T-helper 2 cell treated with Interferon-gamma antibody and Interleukin-4, amounts not matched to agents 100 ng/mL and 5 ng/mL, for 36 hours (primary cell): ENCODE measurements at regions not wholly inside any gene's neighbourhood (a gene's known extent, or its start where the extent isn't known, plus 50 kb on each side); places are given as distances from the start of the nearest gene placed in this dataset.
"Not testable (repeated sequence)": the region's sequence is repeated elsewhere in the genome, so short reads cannot be mapped to it uniquely, and the experiment has no call there.

Source experiments
- intact Hi-C: fragments of 100-400 bp; cut with micrococcal nuclease; formaldehyde crosslinking; loops from one replicate; pipeline ENCODE4 v1.15.1; 2023

DNA sequence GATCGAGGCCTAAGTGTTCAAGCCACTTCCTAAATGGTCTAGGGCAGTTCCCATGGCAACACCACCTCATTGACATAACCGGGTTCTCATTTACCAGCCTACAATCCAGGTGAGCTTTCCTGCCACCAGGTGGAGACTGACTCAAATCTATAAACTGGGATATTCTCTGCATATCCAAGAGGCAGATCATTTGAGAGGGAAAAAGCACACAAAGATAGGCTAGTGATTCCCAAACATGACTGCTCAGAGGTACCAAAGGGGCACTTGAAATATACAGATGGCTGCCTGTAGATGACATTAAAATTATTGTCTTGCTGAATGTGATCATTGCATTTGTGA, 141.3 kb upstream of the PROK2 start:
- intact Hi-C loops, result no loop called here

DNA sequence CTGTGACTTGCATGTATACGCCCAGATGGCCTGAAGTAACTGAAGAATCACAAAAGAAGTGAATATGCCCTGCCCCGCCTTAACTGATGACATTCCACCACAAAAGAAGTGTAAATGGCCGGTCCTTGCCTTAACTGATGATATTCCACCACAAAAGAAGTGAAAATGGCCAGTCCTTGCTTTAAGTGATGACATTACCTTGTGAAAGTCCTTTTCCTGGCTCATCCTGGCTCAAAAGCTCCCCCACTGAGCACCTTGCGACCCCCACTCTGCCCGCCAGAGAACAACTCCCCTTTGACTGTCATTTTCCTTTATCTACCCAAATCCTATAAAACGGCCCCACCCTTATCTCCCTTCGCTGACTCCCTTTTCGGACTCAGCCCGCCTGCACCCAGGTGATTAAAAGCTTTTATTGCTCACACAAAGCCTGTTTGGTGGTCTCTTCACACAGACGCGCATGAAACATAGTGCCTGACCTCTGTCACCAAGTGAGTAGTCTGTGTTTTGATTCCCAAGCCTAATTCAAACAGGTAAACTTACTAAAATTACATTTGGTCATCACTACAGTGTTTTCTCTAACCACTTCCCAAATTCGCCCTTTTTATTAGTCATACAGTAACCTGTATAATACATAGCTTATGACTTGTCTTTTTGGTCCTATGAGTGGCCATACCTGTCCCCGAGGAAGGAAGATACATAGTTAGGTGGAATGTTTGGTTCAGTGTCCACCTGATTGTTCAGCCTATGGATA, 140.7 kb upstream of the PROK2 start:
- intact Hi-C loops, result not testable (repeated sequence)

DNA sequence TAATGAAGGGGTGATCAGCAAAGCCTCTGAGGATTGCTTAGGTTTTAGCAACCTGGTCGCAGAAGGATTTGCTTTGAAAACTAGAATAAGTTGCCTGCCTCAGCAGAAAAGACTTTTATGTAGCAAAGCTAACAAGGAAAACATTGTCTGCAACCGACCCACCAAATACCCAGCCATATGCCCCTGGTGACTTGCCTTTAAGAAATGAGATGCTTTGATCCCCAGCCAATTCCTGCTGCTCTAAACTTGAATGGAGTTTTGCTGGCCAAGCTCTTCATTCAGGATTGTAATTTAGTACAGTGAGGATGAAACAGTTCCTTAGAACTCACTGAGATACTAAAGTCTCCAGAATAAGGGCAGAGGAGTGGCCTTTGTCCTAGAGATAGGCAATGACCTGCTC, 139.8 kb upstream of the PROK2 start:
- intact Hi-C loops, result no loop called here

DNA sequence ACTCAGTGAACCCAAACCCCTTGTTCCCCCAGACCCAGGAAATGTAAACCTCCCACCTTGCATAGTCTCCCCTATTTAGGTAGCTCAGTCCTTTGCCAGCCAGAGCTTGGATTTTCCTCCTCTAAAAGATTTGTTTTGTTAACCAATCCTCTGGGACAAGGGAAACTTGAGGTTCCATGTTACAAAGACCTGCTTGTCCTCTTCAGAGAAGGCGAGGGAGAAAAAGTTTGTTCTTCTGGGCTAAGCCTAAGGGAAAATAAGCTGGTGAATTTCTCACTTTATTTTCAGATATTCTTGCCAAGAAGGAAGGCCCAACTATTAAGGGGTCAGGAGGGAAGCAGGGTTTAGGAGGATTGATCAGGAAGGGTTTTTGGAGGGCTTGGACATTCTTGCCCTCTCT, 136.1 kb upstream of the PROK2 start:
- intact Hi-C loops, result no loop called here

DNA sequence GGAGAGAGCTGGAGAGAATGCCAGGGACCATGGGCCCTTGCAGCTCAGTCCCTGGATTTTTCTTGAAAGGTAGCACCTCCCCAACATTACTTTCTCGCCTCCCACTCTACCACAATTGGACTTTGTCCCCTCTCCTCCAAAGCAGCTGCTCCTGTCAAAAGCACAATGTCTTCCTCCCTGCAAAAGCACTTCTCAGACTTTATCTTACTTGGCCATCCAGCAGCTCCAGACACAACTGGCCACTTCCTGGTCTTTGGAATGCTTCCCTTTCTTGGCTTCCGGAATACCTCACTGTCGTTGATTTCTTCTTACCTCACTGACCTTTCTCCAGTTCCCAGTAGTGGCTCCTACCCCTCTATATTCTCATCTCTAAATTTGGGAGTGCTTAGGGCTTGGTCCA, 134.6 kb upstream of the PROK2 start:
- intact Hi-C loops, result no loop called here

DNA sequence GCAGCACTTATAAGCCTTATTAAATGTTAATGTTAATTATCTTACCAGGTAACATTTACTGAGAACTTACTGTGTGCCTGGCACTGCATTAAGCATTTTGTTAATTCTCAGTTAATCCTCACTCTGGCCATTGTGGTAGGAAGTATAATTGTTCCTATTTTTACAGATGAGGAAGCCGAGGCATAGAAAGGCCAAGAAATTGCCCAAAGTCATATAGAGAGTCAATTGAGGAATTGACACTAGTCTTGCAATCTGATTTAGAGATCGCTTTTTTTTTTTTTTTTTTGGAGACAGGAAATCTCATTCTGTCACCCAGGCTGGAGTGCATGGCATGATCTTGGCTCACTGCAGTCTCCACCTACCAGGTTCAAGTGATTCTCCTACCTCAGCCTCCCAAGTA, 132.6 kb upstream of the PROK2 start:
- intact Hi-C loops, result no loop called here

DNA sequence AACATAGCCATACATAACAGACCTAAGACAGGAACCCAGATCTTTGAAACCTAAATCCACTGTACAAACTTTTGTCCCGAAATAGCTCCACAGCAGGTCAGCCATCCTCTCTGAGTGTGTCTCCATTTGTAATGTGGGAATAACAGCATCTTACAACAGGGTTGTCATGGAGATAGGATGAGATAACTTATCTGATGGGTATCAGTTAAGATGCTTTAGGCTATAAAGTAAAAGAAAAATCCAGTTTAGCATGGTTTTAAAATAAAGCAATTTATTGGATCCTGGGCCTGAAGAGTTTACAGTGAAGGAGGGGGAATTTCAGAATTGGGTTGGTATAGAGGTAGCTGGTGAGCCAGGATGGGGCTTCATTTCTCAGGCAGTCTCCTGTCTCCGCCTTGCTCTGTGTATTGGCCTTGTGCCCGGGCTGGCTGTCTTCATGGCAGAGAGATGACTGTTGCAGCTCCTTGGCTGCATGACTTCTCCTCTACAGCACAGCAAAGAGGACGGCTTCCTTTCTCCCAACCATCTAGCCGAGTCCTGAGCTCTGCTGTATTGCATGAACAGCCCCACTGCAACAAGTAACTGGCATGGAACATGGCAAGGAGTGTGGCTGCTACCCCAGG, 131.9 kb upstream of the PROK2 start:
- intact Hi-C loops, result no loop called here

DNA sequence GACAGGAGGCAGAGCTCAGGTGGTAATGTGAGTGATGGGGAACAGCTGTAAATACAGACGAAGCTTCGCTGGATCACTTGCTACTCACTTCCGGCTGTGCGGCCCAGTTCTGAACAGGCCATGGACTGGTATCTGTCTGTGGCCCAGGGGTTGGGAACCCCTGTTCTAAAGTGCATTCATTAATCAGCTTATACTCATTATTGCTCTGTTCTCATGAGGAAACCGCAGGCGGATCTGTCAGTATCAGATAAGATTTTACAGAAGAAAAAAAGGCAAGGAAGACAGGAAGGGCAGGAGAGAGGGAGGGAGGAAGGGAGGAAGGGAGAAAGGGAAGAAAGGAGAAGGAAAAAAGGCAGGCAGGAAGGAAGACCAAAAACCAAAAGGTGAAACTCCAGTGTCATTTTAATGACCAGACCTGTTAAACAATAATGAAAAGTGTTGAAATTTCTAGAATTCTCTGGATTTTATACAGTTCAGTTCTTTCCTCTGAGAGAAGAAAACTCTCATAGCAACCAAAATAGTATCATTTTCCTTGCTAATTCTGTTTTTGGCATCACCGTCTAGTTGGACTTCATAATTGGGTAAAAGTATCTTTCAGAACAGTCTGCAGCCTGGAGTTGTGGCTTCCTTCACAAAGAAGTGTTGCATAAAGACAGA, 128.0 kb upstream of the PROK2 start:
- intact Hi-C loops, result no loop called here

DNA sequence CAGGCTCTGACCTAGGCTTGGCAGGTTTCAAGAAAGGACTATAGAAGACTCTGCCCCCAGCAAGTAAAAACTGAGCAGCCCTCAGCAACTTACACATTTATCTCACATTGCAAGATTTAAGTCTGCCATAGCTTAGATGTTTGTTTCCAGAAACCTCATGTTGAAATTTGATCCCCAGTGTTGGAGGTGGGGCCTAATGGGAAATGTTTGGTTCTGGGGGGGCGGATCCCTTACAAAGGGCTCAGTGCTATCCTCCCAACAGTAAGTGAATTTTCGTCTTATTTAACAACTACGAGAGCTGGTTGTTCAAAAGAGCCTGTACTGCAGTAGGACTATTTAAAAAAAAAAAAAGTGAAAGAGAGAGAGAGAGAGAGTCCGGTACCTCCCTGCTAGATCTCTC, 125.2 kb upstream of the PROK2 start:
- intact Hi-C loops, result no loop called here

DNA sequence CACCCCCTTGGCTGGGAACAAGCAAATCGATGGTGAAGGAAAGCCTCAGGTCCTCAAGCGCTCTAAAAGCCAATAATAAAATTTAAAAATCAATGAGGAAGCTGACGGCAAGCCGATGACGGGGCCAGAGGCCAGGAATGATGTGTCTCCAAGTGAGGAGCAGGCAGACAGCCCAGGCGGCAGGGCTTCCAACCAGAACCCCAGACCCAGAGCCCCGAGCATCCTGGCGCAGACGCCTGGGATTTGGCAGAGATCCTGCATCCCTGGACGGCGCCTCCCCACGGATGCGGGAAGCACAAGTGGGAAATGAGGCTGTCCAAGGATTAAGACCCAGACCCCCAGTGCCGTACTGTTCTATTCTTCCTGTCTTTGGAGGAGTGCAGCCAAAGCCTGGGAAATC, 123.0 kb upstream of the PROK2 start:
- intact Hi-C loops, result no loop called here

DNA sequence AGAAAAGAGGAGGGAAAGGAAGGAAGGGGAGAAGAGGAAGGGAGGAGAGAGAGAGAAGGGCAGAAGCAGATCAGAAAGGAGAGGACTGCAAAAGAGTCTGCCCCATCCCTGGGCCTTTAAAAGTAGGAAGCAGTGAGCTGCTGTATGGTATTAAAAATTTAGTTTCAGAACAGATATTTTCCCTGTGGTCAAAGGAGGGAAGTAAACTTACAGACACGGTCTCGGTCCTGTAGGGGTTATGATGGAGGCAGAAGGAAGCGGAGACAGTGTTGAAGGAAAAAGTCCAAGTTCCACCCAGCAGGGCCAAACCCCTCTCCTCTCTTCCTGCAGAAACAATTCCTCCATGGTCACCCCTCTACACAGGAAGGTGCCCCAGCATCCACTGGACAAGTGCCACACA, 122.0 kb upstream of the PROK2 start:
- intact Hi-C loops, result no loop called here

DNA sequence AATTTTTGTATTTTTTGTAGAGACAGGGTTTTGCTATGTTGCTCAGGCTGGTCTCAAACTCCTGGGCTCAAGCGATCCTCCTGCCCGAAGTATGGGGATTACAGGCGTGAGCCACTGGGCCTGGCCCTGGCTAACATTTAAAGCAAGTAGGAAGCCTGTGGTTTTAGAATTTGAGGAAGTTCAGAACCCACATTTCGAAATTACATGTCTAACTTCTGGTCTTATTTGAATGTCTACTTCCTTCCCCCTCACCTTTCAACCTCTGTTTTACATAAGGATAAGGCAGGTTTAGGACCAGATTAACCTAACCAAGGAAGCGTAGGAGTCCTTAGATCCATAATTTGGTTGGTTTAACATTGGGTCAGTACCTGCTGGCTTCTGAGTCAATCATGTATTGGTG, 120.5 kb upstream of the PROK2 start:
- intact Hi-C loops, result no loop called here

DNA sequence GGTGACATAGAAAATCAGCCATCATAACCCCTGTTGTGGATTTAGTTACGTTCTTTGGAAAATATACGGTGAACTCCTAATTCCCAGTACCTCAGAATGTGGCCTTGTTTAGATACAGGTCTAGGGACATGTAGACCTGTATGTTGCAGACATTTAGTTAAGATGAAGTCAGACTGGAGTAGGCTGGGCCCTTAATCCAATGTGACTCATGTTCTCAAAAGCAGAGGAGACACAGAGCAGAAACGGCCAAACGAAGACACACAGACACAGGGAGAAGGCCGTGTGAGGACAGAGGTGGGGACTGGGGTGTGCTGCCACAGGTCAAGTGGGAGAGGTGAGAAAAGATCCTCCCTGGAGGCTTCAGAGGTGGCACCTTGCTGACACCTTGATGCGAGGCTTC, 119.0 kb upstream of the PROK2 start:
- intact Hi-C loops, result no loop called here

DNA sequence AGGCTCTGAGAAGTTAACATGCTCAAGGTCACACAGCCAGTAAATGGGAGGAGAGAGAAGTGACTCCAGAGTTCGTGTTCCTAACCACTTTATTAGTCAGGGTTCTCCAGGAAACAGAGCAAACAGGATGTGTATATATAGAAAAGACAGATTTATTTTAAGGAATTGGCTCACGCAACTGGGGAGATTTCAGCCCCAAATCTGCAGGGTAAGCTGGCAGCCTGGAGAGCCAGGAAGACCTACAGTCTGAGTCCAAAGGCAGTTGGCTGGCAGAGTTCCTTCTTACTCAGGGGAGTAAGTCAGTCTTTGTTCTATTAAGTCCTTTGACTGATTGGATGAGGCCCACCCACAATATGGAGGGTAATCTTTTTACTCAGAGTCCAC, 118.2 kb upstream of the PROK2 start:
- intact Hi-C loops, result no loop called here

DNA sequence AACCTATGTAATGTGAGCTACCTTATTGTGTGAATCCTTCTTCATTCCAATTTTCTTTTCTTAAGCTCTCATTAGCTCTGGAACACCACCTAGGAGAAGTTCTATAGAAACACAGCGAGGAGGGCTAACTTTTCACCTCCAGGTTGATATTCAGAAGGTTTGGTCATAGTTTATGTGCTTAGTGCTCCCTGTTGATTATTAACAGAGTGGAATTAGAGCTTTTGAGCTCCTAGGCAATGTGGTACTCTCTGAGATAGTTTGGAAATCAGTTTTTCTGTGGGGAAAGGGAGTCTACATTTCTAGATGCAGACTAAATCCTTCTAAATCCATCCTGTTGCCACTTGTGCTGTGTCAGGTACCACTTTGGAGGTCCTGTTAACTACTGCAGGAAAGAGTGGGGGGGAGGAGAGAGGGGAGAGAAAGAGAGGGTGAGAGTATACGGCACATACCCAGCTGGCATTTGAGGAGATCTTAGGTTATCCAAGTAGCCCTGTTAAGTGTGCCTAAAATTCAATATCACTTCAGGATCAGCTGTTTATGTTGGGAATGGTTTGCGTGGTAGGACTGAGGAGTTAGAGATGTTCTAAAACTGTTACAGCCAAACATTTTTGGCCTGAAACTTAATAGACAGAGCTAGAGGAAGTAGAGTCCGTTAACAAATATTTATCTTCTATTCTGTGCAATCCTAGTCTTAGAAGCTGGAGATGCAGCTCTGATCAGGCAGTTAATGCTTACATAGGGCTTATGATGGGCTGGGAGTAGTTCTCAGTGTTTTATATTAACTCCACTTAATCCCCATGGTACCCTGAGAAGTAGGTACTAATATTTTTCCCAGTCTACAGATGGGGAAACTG, 117.5 kb upstream of the PROK2 start:
- intact Hi-C loops, result no loop called here

DNA sequence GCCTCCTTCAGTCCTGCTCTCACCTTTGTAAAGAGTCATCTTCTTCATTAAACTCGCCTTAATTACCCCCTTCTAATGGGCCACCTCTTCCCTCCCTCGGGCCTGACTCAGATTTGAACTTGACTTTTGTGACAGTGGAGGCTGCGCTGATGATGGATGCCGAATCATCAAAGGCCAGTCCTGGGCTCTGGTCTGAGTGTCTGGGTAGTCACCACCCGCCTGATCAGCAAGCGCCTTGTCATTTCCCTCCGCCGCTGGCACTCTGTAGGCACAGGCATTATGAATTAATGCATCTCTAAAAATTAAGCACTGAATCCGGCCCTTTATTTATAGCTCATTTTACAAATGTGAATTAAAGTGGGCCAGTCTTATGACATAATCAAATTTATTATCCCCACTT, 116.7 kb upstream of the PROK2 start:
- intact Hi-C loops, result no loop called here

DNA sequence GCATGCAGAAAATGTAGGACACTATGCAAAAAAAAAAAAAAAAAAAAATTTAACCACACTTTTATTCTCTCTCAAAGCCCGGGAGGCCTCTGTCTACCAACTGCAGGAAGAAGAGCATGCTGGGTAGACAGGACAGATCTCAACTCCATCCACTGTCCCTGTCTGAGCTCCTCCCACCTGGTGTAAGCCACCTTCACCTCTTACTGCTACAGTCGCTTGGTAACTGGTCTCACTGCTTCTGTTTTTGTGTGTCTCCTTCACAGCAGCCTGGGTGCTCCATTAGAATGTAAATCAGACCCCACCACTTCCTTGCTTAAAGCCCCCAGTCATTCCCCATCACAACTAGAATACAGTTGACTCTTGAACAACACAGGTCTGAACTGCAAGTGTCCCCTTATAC, 115.1 kb upstream of the PROK2 start:
- intact Hi-C loops, result no loop called here

DNA sequence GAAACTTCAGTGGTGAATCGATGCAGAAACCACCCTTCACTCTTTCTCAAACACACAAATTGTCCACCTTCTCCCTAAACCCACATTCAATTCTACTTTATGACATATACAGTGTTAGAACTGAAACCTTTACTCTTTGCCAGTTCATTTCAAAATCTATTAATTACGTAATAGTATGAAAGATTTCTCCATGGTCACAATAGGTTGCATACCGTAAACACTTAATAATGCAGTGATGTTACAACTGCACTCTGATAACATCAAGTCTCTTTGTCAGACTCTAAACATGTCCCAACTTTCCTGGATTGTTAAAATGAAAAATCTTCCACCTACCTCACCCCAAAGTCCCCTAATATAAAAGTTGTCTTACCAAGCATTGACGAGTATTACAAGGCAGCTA, 111.8 kb upstream of the PROK2 start:
- intact Hi-C loops, result no loop called here

DNA sequence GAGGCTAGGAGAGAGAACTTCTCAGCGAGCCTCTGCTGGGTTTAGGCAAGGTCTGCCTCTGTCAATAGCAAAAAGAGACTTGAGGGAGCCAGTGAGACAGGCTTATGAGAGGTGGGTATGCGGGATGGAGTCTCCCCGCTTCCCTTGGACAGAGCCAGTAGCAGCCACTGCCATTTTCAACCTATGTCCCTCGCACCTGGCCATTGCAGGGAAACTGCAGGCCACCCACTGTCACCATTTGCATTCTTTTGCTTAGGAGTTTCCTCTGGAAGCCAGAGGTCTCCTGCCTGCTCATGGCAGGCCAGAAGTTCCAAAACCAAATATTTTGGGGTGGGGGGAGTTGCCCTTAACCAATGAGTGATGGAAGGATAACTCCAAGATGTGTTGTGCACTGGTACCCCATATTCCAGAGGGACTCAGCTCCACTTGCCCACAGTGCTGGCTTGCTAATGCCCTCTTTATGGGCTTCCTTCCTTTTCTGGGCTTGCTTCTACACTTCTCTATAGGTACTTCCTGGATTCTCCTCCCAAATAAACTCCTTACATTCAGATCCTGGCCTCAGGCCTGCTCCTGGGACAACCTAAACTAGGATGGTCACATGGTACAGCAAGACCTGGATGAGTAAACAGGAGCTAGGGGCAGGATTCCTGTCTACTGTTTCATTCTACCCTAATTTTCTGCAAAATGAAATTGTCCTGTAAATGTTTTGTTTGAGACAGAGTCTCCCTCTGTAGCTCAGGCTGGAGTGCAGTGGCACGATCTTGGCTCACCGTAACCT, 108.9 kb upstream of the PROK2 start:
- intact Hi-C loops, result no loop called here

DNA sequence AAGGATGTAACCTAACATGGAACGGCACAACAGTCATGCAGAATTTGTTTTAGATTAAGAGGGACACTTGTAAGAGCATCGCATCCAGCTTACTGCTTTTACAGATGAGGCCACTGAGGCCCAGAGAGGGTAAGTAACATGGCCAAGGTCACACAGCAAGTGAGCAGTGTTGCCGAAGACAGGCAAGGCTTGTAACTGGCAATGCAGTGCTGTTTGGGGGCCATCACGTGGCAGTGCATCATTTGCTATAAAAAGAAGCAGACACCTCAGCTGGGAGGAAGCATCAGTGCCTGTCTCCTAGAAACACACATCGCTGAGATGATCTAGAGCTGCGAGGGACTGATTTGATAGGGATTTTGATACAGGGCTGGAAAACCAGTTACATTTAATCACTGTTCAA, 108.2 kb upstream of the PROK2 start:
- intact Hi-C loops, result no loop called here

DNA sequence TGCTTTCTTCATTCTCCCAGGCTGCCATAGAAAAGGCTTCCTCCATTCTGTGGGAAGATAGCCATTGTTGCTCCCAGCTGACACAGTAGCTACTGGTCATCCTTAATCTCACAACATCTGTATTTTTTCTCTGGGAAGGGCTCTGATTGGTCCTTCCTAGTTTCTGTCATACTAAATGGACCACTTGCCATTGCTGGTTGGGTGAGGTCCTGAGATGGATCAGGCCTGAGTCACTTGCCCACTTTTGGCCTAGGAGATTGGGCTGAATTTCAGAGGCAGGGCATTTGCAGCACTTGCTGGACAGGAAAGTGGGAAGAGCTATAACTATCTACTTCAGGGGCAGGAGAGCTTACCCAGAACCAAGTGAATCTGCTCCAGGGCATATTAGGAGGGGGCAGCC, 106.5 kb upstream of the PROK2 start:
- intact Hi-C loops, result no loop called here
